IPS-18c (cell line): ENCODE measurements at regions not wholly inside any gene's neighbourhood (a gene's known extent, or its start where the extent isn't known, plus 50 kb on each side); places are given as distances from the start of the nearest gene placed in this dataset.
"Not testable (repeated sequence)": the region's sequence is repeated elsewhere in the genome, so short reads cannot be mapped to it uniquely, and the experiment has no call there.

Experiments
- H3K4me3 ChIP-seq: 2 replicates; pipeline ENCODE4 v1.7.0; 2013; ENCODE audit warnings: low read depth, mild to moderate bottlenecking, low read length, moderate library complexity; ENCODE audit not compliant: insufficient read depth
- H3K9me3 ChIP-seq: one replicate; pipeline ENCODE4 v1.6.1; 2013; ENCODE audit warnings: mild to moderate bottlenecking, low read length, moderate library complexity; ENCODE audit not compliant: control insufficient read depth, insufficient read depth

GRCh38 chr18:52118684-52119083 is 221.3 kb upstream of the DCC start:
- H3K9me3 ChIP-seq, result no peaks in the 10 kb centered on the region
- no peak overlapping the region for H3K4me3 ChIP-seq

DNA sequence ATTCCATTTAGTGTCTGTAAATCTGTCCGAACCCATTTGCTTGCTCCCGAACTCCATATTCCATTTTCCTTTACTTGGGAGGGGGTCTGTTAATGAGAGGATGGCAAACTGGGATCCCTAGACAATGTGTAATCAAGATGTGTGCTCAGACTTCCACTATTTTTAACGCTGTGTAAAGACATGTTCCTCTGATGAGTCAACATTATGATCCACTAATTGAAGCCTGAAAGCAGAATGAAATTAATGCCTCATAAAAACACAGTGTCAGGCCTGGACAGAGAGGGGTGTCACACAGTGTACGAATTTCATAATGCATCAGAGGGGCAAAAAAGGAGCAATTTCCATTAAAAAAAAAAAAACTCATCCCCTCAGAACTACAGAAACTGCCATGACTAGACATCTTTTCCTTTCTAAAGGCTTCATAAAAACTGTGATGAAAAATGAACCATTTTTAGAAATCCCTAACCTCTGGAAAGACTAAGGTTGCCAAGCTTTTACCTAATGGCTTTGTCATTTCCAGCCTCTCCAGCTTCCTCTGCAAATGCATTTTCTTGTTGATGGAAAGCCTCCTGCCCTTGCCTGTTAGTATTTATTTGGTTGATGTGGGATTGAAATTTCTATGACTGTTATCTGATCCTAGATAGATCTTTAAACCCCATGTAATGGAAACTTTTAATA is 209.2 kb upstream of the DCC start:
- H3K9me3 ChIP-seq, result no peaks in the 10 kb centered on the region
- H3K4me3 ChIP-seq, result no peak overlapping the region

- no peak overlapping the region for H3K4me3 ChIP-seq
- no peaks in the 10 kb centered on the region for H3K9me3 ChIP-seq
These were observed 208.2 kb upstream of the DCC start for GRCh38 chr18:52131845-52132244.

- H3K9me3 ChIP-seq, result no peaks in the 10 kb centered on the region
- no peak overlapping the region for H3K4me3 ChIP-seq
These were observed 203.5 kb upstream of the DCC start for GRCh38 chr18:52136532-52136931.

DNA sequence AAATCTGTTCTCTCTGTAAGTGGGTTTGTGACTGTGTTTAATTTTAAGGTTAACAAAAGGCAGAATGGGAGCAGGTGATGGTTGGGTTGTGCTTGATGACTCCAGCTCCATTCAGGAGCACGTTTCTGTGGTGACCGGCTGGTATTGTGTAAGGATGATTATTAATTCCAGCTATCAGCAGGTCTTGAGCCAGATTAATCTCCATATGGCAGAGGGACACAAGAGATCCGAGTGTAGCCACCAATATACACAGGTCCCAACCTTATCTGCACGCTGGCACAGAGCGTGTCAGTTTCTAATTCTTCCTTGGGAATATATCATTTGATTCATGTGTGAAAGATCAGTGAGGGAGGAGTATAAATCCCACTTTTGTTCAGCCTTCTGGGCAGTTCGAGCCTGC is 199.0 kb upstream of the DCC start:
- Histone ChIP-seq H3K9me3 (no peaks in the 10 kb centered on the region), H3K4me3 (no peak overlapping the region)

DNA sequence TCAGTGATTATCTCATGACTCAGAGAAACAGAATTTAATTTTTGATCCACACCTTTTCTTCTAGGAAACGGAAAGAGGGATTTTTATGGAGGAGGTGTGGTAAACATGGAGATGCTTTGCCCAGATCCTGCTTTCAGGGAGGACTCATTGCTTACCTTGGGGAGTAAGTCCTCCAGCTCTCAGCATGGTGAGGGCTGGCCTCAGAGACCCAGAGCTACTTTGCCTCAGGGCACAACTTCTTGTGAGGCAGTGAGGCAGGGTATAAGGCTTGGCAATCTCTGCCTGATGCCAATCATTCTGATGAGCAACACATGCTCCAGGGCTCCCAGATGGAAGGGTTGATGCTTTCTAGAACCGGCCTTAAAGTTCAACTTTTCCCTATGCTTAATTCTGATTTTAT is 189.9 kb upstream of the DCC start:
- Histone ChIP-seq H3K9me3 (no peaks in the 10 kb centered on the region), H3K4me3 (no peak overlapping the region)

GRCh38 chr18:52152036-52152435 is 188.0 kb upstream of the DCC start:
- Histone ChIP-seq H3K4me3 (no peak overlapping the region), H3K9me3 (no peaks in the 10 kb centered on the region)

GRCh38 chr18:52156166-52156565 is 183.8 kb upstream of the DCC start:
- Histone ChIP-seq H3K9me3 (no peaks in the 10 kb centered on the region), H3K4me3 (no peak overlapping the region)

DNA sequence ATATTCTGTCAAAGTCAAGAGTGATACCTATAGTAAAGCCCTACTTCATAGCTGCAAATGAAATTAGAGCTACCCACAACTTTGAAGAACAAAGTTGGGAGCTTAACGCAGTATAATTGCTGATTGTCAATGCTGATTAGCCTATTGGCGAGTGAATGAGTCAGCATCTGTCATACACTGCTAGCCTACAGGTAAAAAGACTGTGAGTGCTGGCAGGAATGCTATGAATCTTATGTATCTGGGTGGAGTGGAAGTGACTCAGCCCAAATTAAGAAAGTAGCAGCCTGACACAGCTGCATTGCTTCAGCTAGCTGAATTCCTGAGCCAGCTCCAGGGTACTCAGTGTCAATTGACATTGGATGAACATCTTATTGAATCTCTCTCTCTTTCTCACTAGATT is 179.4 kb upstream of the DCC start:
- Histone ChIP-seq H3K9me3 (peaks cover 2% of the 10 kb centered on the region), H3K4me3 (no peak overlapping the region)

- Histone ChIP-seq H3K9me3 (peaks cover 2% of the 10 kb centered on the region), H3K4me3 (no peak overlapping the region)
These were observed 176.5 kb upstream of the DCC start for GRCh38 chr18:52163478-52163877.

GRCh38 chr18:52168131-52168530 is 171.9 kb upstream of the DCC start:
- not testable (repeated sequence) for H3K9me3 ChIP-seq, H3K4me3 ChIP-seq

GRCh38 chr18:52174220-52174619 is 165.8 kb upstream of the DCC start:
- H3K4me3 ChIP-seq, result no peak overlapping the region
- no peaks in the 10 kb centered on the region for H3K9me3 ChIP-seq

GRCh38 chr18:52175406-52175805 is 164.6 kb upstream of the DCC start:
- no peak overlapping the region for H3K4me3 ChIP-seq

DNA sequence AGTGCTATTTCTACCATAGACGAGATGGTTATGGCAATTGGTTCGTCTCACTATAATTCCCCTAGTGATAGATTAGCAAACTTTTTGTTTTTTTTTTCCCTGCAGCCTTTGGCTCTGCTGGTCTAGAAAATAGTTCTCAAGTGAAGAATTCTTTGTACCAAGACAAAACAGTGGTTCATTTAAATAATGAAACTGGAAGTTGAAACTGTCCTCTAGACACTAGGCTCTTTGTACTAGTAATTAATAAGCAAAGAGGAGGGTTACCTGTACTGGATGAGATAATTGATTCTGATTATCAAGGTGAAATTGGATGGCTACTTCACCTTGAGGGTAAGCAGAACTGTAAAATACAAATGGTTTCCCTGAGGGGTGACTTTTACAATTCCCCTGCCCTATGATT is 156.9 kb upstream of the DCC start:
- no peak overlapping the region for H3K4me3 ChIP-seq
- no peaks in the 10 kb centered on the region for H3K9me3 ChIP-seq

More at GRCh38 chr18:52175406-52175805, 164.6 kb upstream of the DCC start:
- H3K9me3 ChIP-seq, result no peaks in the 10 kb centered on the region

DNA sequence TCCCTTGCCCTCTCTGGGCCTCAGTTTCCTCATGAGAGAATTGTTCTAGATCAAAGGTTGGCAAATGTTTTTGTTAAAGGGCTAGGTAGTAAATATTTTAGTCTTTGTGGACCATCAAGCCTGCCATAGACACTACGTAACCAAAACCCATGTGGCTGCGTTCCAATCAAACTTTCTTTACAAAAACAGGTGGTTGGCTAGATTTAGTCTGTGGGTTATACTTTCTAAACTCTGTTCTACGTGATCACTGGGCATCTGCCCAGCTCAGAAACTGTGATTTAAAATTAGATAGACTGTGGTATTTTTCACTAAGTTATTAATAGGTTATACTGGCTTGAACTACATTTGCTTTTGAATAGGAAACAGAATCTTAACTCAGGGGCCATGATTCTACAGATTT is 149.8 kb upstream of the DCC start:
- H3K4me3 ChIP-seq, result no peak overlapping the region
- H3K9me3 ChIP-seq, result no peaks in the 10 kb centered on the region

- no peaks in the 10 kb centered on the region for H3K9me3 ChIP-seq
- H3K4me3 ChIP-seq, result no peak overlapping the region
These were observed 149.4 kb upstream of the DCC start for GRCh38 chr18:52190631-52191030.

DNA sequence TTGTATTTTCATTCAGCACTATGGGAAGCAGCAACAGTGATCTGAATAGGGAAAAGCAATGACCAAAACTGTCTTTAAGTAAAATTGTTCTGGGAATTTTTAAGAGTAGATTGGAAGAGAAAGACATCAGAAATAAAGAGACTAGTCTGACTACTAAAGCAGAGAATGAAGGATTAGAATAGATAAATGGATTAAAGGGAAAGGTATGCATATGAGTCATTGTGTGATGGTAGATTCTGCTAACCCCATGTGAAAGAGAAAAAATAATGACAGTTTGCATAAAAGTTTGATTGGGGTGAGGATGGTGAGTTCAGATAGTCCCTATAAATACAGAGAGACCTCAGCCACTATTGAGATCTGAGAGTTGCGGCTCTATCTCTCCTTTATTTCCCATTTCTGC is 139.6 kb upstream of the DCC start:
- Histone ChIP-seq H3K9me3 (no peaks in the 10 kb centered on the region), H3K4me3 (no peak overlapping the region)

DNA sequence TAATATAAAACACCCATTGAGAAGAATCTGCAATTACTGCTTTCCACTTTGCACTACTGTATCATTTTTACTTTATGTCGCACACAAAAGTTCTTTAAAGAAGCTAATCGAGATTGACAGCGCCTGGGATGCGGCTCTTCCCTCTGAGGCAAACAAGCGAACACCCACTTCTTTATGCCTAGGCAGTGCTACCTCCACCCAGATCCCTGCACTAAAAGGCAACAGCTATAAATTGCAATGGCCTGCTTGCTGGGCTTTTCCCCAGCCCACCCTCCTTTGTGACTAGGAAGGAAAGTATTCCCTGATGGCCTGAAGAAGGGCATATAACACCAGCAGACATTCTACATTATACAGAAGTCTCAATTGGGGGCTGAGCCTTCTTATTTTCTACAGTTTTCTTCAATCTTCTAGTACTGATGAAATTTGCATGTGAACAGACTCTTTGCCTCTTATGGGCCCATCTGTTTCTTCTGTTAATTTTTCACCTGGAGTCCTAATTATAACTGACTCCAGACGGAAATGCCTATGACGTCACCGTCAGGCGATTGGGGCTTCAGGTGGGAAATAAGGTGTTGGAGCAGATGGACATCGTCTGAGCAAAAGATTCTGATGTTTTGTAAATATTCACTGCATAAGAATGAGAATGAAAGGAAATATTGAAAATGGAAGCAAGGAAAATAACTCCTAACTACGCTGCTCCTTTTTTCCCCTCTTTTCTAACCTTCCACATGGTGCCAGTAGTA is 138.9 kb upstream of the DCC start:
- H3K9me3 ChIP-seq, result no peaks in the 10 kb centered on the region
- no peak overlapping the region for H3K4me3 ChIP-seq

GRCh38 chr18:52208646-52209045 is 131.4 kb upstream of the DCC start:
- no peak overlapping the region for H3K4me3 ChIP-seq
- no peaks in the 10 kb centered on the region for H3K9me3 ChIP-seq
